ENCODE measurements at regions not wholly inside any gene's neighbourhood (a gene's known extent, or its start where the extent isn't known, plus 50 kb on each side); places are given as distances from the start of the nearest gene placed in this dataset.

- H3K9me3 ChIP-seq (ENCODE audit: low read depth), result no peaks in the 10 kb centered on the region
- no peak overlapping the region for H3K27ac ChIP-seq
- H3K4me2 ChIP-seq (ENCODE audit: unreplicated experiment), result no peak overlapping the region
- H3K4me1 ChIP-seq (ENCODE audit: insufficient read depth), result no peaks in the 10 kb centered on the region
- no peaks in the 10 kb centered on the region for H3K79me2 ChIP-seq (ENCODE audit: insufficient read depth)
- H4K20me1 ChIP-seq (ENCODE audit: insufficient read depth), result no peaks in the 10 kb centered on the region
- DNase-seq, result no peak
- no peak overlapping the region for H3K9ac ChIP-seq
- TF ChIP-seq EZH2phosphoT487 (IDR thresholded peaks at IDR 0.05; ENCODE audit: insufficient read depth, low read depth) (no peak), EZH2 (IDR thresholded peaks at IDR 0.05; ENCODE audit: insufficient read depth, poor library complexity, severe bottlenecking) (no peak)
- H3K4me3 ChIP-seq, result no peak overlapping the region
- in situ Hi-C loops (cut with MboI), result no loop called here
- no peaks in the 10 kb centered on the region for H3F3A ChIP-seq (ENCODE audit: insufficient read depth)
- H2AFZ ChIP-seq, result no peak overlapping the region
- no peaks in the 10 kb centered on the region for H3K27me3 ChIP-seq (replicated peaks; ENCODE audit: insufficient read depth)
- WGBS, 2 experiments (ENCODE audit: low coverage in 1 of 2, low lambda C conversion rate in 2 of 2, missing lambda C conversion rate in 2 of 2), result 0 to 4% methylated on average over 1 of the region's 1 CpG
- H3K9me2 ChIP-seq (ENCODE audit: insufficient read depth), result no peaks in the 10 kb centered on the region
- H3K36me3 ChIP-seq (ENCODE audit: low read depth), result no peaks in the 10 kb centered on the region
Measured at GRCh38 chrX:23559975-23560374, 107.3 kb upstream of the PRDX4 start.

GRCh38 chrX:23570674-23571343 is 96.5 kb upstream of the PRDX4 start:
- in situ Hi-C loops (cut with MboI), result no loop called here
- no peak for DNase-seq
- no peak overlapping the region for H3K4me2 ChIP-seq (ENCODE audit: unreplicated experiment)
- no peaks in the 10 kb centered on the region for H3F3A ChIP-seq (ENCODE audit: insufficient read depth)
- no peaks in the 10 kb centered on the region for H3K9me2 ChIP-seq (ENCODE audit: insufficient read depth)
- H3K4me1 ChIP-seq (ENCODE audit: insufficient read depth), result no peaks in the 10 kb centered on the region
- no peak overlapping the region for H2AFZ ChIP-seq
- TF ChIP-seq EZH2phosphoT487 (IDR thresholded peaks at IDR 0.05; ENCODE audit: insufficient read depth, low read depth) (no peak), EZH2 (IDR thresholded peaks at IDR 0.05; ENCODE audit: insufficient read depth, poor library complexity, severe bottlenecking) (no peak)
- H3K79me2 ChIP-seq (ENCODE audit: insufficient read depth), result no peaks in the 10 kb centered on the region
- 52 to 55% methylated on average over 2 of the region's 2 CpGs for WGBS, 2 experiments (ENCODE audit: low coverage in 1 of 2, low lambda C conversion rate in 2 of 2, missing lambda C conversion rate in 2 of 2)
- H3K36me3 ChIP-seq (ENCODE audit: low read depth), result no peaks in the 10 kb centered on the region
- no peaks in the 10 kb centered on the region for H4K20me1 ChIP-seq (ENCODE audit: insufficient read depth)
- H3K27ac ChIP-seq, result no peak overlapping the region
- H3K9ac ChIP-seq, result no peak overlapping the region
- H3K4me3 ChIP-seq, result no peak overlapping the region
- H3K9me3 ChIP-seq (ENCODE audit: low read depth), result no peaks in the 10 kb centered on the region
- no peaks in the 10 kb centered on the region for H3K27me3 ChIP-seq (replicated peaks; ENCODE audit: insufficient read depth)

GRCh38 chrX:23575281-23575680 is 92.0 kb upstream of the PRDX4 start:
- no peak for TF ChIP-seq EZH2 (IDR thresholded peaks at IDR 0.05; ENCODE audit: insufficient read depth, poor library complexity, severe bottlenecking)
- no peak for TF ChIP-seq EZH2phosphoT487 (IDR thresholded peaks at IDR 0.05; ENCODE audit: insufficient read depth, low read depth)
- Histone ChIP-seq H3K9ac (no peak overlapping the region), H3K27ac (no peak overlapping the region), H2AFZ (no peak overlapping the region), H3K9me3 (ENCODE audit: low read depth) (no peaks in the 10 kb centered on the region), H3K4me2 (ENCODE audit: unreplicated experiment) (no peak overlapping the region), H3K9me2 (ENCODE audit: insufficient read depth) (no peaks in the 10 kb centered on the region), H3K79me2 (ENCODE audit: insufficient read depth) (no peaks in the 10 kb centered on the region), H3F3A (ENCODE audit: insufficient read depth) (no peaks in the 10 kb centered on the region), H3K36me3 (ENCODE audit: low read depth) (no peaks in the 10 kb centered on the region), H4K20me1 (ENCODE audit: insufficient read depth) (no peaks in the 10 kb centered on the region), H3K27me3 (replicated peaks; ENCODE audit: insufficient read depth) (no peaks in the 10 kb centered on the region), H3K4me3 (no peak overlapping the region), H3K4me1 (ENCODE audit: insufficient read depth) (no peaks in the 10 kb centered on the region)
- DNase-seq, result peak; percentile 41
- in situ Hi-C loops (cut with MboI), result no loop called here

- in situ Hi-C loops (cut with MboI), result no loop called here
- H3K4me2 ChIP-seq (ENCODE audit: unreplicated experiment), result no peak overlapping the region
- no peak overlapping the region for H3K9ac ChIP-seq
- no peaks in the 10 kb centered on the region for H3K9me3 ChIP-seq (ENCODE audit: low read depth)
- H3K4me1 ChIP-seq (ENCODE audit: insufficient read depth), result no peaks in the 10 kb centered on the region
- DNase-seq, result peak; percentile 27
- H3K9me2 ChIP-seq (ENCODE audit: insufficient read depth), result no peaks in the 10 kb centered on the region
- H3K27ac ChIP-seq, result no peak overlapping the region
- TF ChIP-seq EZH2phosphoT487 (IDR thresholded peaks at IDR 0.05; ENCODE audit: insufficient read depth, low read depth) (no peak), EZH2 (IDR thresholded peaks at IDR 0.05; ENCODE audit: insufficient read depth, poor library complexity, severe bottlenecking) (no peak)
- H3K27me3 ChIP-seq (replicated peaks; ENCODE audit: insufficient read depth), result no peaks in the 10 kb centered on the region
- no peak overlapping the region for H3K4me3 ChIP-seq
- no peaks in the 10 kb centered on the region for H3K36me3 ChIP-seq (ENCODE audit: low read depth)
- no peaks in the 10 kb centered on the region for H3F3A ChIP-seq (ENCODE audit: insufficient read depth)
- H4K20me1 ChIP-seq (ENCODE audit: insufficient read depth), result no peaks in the 10 kb centered on the region
- no peaks in the 10 kb centered on the region for H3K79me2 ChIP-seq (ENCODE audit: insufficient read depth)
- WGBS, 2 experiments (ENCODE audit: low coverage in 1 of 2, low lambda C conversion rate in 2 of 2, missing lambda C conversion rate in 2 of 2), result 0 to 13% methylated on average over 1 of the region's 1 CpG
- no peak overlapping the region for H2AFZ ChIP-seq
Measured at GRCh38 chrX:23578079-23578478, 89.2 kb upstream of the PRDX4 start.

- Histone ChIP-seq H3K9me3 (ENCODE audit: low read depth) (no peaks in the 10 kb centered on the region), H3K4me2 (ENCODE audit: unreplicated experiment) (no peak overlapping the region), H3K36me3 (ENCODE audit: low read depth) (no peaks in the 10 kb centered on the region), H3K9me2 (ENCODE audit: insufficient read depth) (no peaks in the 10 kb centered on the region), H3K4me3 (no peak overlapping the region), H3K79me2 (ENCODE audit: insufficient read depth) (no peaks in the 10 kb centered on the region), H3K27ac (no peak overlapping the region), H3F3A (ENCODE audit: insufficient read depth) (no peaks in the 10 kb centered on the region), H3K4me1 (ENCODE audit: insufficient read depth) (no peaks in the 10 kb centered on the region), H4K20me1 (ENCODE audit: insufficient read depth) (no peaks in the 10 kb centered on the region), H2AFZ (no peak overlapping the region), H3K27me3 (replicated peaks; ENCODE audit: insufficient read depth) (no peaks in the 10 kb centered on the region), H3K9ac (no peak overlapping the region)
- WGBS, 2 experiments (ENCODE audit: low coverage in 1 of 2, low lambda C conversion rate in 2 of 2, missing lambda C conversion rate in 2 of 2), result 32 to 33% methylated on average over 4 of the region's 4 CpGs
- in situ Hi-C loops (cut with MboI), result no loop called here
- TF ChIP-seq EZH2 (IDR thresholded peaks at IDR 0.05; ENCODE audit: insufficient read depth, poor library complexity, severe bottlenecking) (no peak), EZH2phosphoT487 (IDR thresholded peaks at IDR 0.05; ENCODE audit: insufficient read depth, low read depth) (no peak)
- DNase-seq, result no peak
Measured at GRCh38 chrX:23589496-23589895, 77.8 kb upstream of the PRDX4 start.

Measured in GM23248 (cell line).